T-cell (primary cell): ENCODE measurements at regions not wholly inside any gene's neighbourhood (a gene's known extent, or its start where the extent isn't known, plus 50 kb on each side); places are given as distances from the start of the nearest gene placed in this dataset.

Source experiments
- ATAC-seq, 4 experiments: fragments of 200-7000 bp in 3 of 4; fragments of 150-1000 bp in 1 of 4; cut with Tn5 transposase; replicated peaks in 1 of 4; 1 replicate in 3 of 4; 2 replicates in 1 of 4; pipeline ENCODE4 v1.10.0; 2021; ENCODE audit warnings: moderate library complexity in 3 of 4, mild to moderate bottlenecking in 2 of 4, moderate number of reproducible peaks in 1 of 4
- CTCF ChIA-PET, 2 donors: fragments of 300-600 bp; sonication (Branson Sonifier 250); formaldehyde crosslinking; loops; one replicate each; lab custom pipeline; 2022; ENCODE audit warnings: antibody characterized with exemption in 2 of 2; lab: Charles Lee
- POLR2A ChIA-PET, 2 donors: fragments of 300-600 bp; sonication (Branson Sonifier 250); formaldehyde crosslinking; loops; one replicate each; lab custom pipeline; 2022; ENCODE audit warnings: antibody characterized with exemption in 2 of 2; lab: Charles Lee
- DNase-seq, 35 experiments: peaks; one replicate each; pipeline versions ENCODE4 v3.0.0 to v3.0.0-alpha.2; 2013 to 2023
- H3K27ac ChIP-seq: one replicate; pipeline ENCODE4 v1.5.1; 2013; ENCODE audit warnings: low read length
- H3K27me3 ChIP-seq, 2 experiments: replicated peaks in 1 of 2; 1 replicate in 1 of 2; 2 replicates in 1 of 2; pipeline versions ENCODE4 v1.6.1 to v1.7.0; 2013; ENCODE audit warnings: low read length in 1 of 2, mixed read lengths in 1 of 2; ENCODE audit not compliant: control insufficient read depth in 2 of 2, insufficient read depth in 2 of 2; ENCODE audit errors: extremely low read depth in 1 of 2
- H3K36me3 ChIP-seq, 2 donors: 1 replicate in 1 of 2; 2 replicates in 1 of 2; pipeline versions ENCODE4 v1.6.1 to v1.7.0; 2013; ENCODE audit warnings: low read length in 1 of 2; ENCODE audit not compliant: control insufficient read depth in 2 of 2, insufficient read depth in 1 of 2; ENCODE audit errors: extremely low read depth in 1 of 2
- H3K4me1 ChIP-seq, 2 experiments: 1 replicate in 1 of 2; 2 replicates in 1 of 2; pipeline versions ENCODE4 v1.6.1 to v1.7.0; 2013; ENCODE audit warnings: low read length in 2 of 2, mixed read lengths in 1 of 2; ENCODE audit not compliant: insufficient read depth in 2 of 2, control insufficient read depth in 1 of 2; ENCODE audit errors: extremely low read depth in 1 of 2
- H3K4me3 ChIP-seq, 2 donors: 1 replicate in 1 of 2; 2 replicates in 1 of 2; pipeline versions ENCODE4 v1.5.1 to v1.7.0; 2013; ENCODE audit warnings: mild to moderate bottlenecking in 2 of 2, low read length in 1 of 2, moderate library complexity in 1 of 2; ENCODE audit not compliant: control insufficient read depth in 1 of 2; ENCODE audit errors: extremely low read depth in 1 of 2
- H3K9me3 ChIP-seq: 2 replicates; pipeline ENCODE4 v1.7.0; 2013
- H3K27ac Mint-ChIP-seq, 2 donors: one replicate each; pipeline ENCODE4 v1.8.0; 2020 to 2021; ENCODE audit warnings: mild to moderate bottlenecking in 2 of 2, mixed read lengths in 2 of 2
- H3K27me3 Mint-ChIP-seq, 2 donors: one replicate each; pipeline ENCODE4 v1.8.0; 2021 to 2022; ENCODE audit warnings: mixed read lengths in 2 of 2
- H3K36me3 Mint-ChIP-seq: one replicate; pipeline ENCODE4 v1.8.0; 2021; ENCODE audit warnings: mixed read lengths
- H3K4me1 Mint-ChIP-seq, 3 donors: one replicate each; pipeline ENCODE4 v1.8.0; 2020 to 2022; ENCODE audit warnings: mixed read lengths in 3 of 3, mild to moderate bottlenecking in 1 of 3
- H3K4me3 Mint-ChIP-seq, 3 donors: one replicate each; pipeline ENCODE4 v1.8.0; 2020 to 2022; ENCODE audit warnings: mild to moderate bottlenecking in 3 of 3, mixed read lengths in 3 of 3, moderate library complexity in 3 of 3
- H3K9me3 Mint-ChIP-seq, 3 donors: one replicate each; pipeline ENCODE4 v1.8.0; 2020 to 2022; ENCODE audit warnings: mixed read lengths in 3 of 3
- WGBS: methylation state at CpG from one replicate; pipeline ENCODE4 v1.1.5; 2013; ENCODE audit warnings: missing lambda C conversion rate; ENCODE audit not compliant: insufficient coverage; 5-methylcytosine and 5-hydroxymethylcytosine counted together

DNA sequence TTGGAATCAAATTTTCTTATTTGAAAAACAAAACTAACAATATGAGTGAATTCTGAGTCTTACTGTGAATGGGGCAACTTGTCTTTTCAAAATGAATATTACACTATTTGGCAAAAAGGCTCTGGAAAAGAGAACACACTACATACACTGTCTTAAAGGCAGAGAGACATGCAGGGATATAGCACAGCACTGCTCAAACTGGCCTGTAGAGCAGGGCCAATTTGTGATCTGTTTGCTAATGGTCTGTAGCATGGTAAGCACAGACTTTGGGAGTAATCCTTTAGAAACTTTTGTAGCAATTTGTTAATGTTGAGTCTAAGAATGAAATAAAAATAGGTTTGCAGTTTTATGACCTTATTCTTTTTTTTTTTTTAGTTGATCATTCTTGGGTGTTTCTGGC, 679.8 kb upstream of the SGO1 start:
- ATAC-seq (no peak), DNase-seq (no peak)
- no peak overlapping the region for H3K27ac Mint-ChIP-seq
- H3K4me3 Mint-ChIP-seq = no peak overlapping the region
- ChIA-PET POLR2A (no interaction called here), CTCF (no interaction called here)
- H3K9me3 Mint-ChIP-seq = peaks cover 16 to 31% (median 22%) of the 10 kb centered on the region in 3 donors
- no peaks in the 10 kb centered on the region for H3K36me3 Mint-ChIP-seq
- no peaks in the 10 kb centered on the region for H3K27me3 ChIP-seq
- H3K4me1 ChIP-seq = no peaks in the 10 kb centered on the region
- H3K27ac ChIP-seq = no peak overlapping the region
- no peaks in the 10 kb centered on the region for H3K27me3 Mint-ChIP-seq
- H3K4me1 Mint-ChIP-seq = no peaks in the 10 kb centered on the region
- no peaks in the 10 kb centered on the region for H3K36me3 ChIP-seq
- H3K4me3 ChIP-seq = no peak overlapping the region
- no peaks in the 10 kb centered on the region for H3K9me3 ChIP-seq

DNA sequence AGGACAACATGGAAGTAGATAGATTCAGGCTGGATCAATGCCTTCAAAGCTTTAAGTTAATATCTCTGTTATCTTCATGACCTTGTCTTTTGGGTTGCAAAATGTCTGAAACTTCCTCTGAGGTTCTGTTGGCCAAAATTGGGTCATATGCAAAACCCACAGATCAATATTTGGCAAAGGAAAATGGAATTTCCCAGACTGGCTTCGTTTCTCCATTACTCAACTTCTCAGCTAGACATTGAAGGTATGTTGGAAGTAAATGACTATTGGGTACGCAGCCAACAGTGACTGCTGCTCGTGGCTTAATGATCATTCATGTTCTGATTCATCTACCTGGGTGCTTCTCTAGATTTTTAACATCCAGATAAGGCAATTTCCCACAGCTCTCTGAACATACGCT, 675.4 kb upstream of the SGO1 start:
- H3K4me1 ChIP-seq = no peaks in the 10 kb centered on the region
- ATAC-seq = no peak
- H3K4me1 Mint-ChIP-seq = no peaks in the 10 kb centered on the region
- no peak overlapping the region for H3K27ac ChIP-seq
- H3K27me3 Mint-ChIP-seq = no peaks in the 10 kb centered on the region
- H3K9me3 ChIP-seq = no peaks in the 10 kb centered on the region
- no peak overlapping the region for H3K27ac Mint-ChIP-seq
- H3K4me3 ChIP-seq = no peak overlapping the region
- ChIA-PET POLR2A (no interaction called here), CTCF (no interaction called here)
- H3K36me3 ChIP-seq = no peaks in the 10 kb centered on the region
- H3K27me3 ChIP-seq = no peaks in the 10 kb centered on the region
- peaks cover 21 to 35% (median 26%) of the 10 kb centered on the region in 3 donors for H3K9me3 Mint-ChIP-seq
- DNase-seq = no peak
- no peak overlapping the region for H3K4me3 Mint-ChIP-seq
- H3K36me3 Mint-ChIP-seq = no peaks in the 10 kb centered on the region
- 57% methylated on average over 2 of the region's 4 CpGs for whole genome bisulfite sequencing

DNA sequence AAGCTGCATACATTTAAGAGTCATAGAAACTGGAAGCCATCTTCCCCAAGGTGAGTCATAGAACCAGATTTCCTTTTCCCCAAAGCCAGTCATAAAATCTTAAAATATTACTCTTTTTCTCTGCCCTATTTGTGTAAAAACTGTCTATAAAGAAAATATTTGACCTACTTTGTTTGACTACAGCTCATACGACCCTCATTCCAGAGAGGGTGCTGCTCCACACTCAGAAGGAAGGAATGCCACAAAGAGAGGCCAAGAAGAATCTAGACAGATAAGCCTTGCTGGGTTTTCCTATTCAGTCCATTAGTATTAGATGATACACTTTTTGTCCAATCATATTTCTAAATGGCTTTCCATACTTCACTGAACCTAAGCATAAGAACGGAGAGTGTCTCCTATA, 671.6 kb upstream of the SGO1 start:
- H3K27me3 ChIP-seq = no peaks in the 10 kb centered on the region
- Mint-ChIP-seq H3K36me3 (no peaks in the 10 kb centered on the region), H3K27me3 (no peaks in the 10 kb centered on the region), H3K9me3 (peaks cover 10 to 17% (median 16%) of the 10 kb centered on the region in 3 donors), H3K27ac (no peak overlapping the region), H3K4me3 (no peak overlapping the region), H3K4me1 (no peaks in the 10 kb centered on the region)
- ChIA-PET CTCF (no interaction called here), POLR2A (no interaction called here)
- no peak for DNase-seq
- no peak for ATAC-seq
- no peaks in the 10 kb centered on the region for H3K9me3 ChIP-seq
- WGBS = no CpG with 5 or more reads among the region's 2 CpGs
- H3K36me3 ChIP-seq = no peaks in the 10 kb centered on the region
- H3K4me3 ChIP-seq = no peak overlapping the region
- H3K4me1 ChIP-seq = no peaks in the 10 kb centered on the region
- no peak overlapping the region for H3K27ac ChIP-seq

DNA sequence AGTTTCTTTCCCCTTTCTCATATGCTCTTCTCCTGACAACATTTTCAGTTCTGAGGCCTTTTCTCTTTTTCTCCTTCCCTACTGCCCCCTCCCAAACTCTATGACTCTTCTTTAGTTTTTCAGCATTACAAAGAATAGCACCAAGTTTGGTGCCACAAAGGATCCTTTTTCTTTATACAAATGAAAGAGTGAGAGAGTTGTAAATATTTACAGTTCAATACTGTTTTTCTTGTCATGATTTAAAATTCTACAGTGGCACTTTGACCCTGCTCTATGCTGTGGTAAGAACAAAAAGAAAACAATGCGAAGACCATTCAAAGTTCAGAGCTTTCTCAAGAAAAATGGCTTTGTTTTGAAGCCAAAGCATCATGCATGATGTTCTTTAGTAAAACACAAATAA, 667.9 kb upstream of the SGO1 start:
- no peaks in the 10 kb centered on the region for H3K4me1 ChIP-seq
- H3K27me3 ChIP-seq = no peaks in the 10 kb centered on the region
- Mint-ChIP-seq H3K4me3 (no peak overlapping the region), H3K9me3 (peaks cover 11% of the 10 kb centered on the region in 3 donors), H3K27ac (no peak overlapping the region), H3K27me3 (no peaks in the 10 kb centered on the region), H3K36me3 (no peaks in the 10 kb centered on the region), H3K4me1 (no peaks in the 10 kb centered on the region)
- no peak overlapping the region for H3K4me3 ChIP-seq
- H3K36me3 ChIP-seq = no peaks in the 10 kb centered on the region
- no peaks in the 10 kb centered on the region for H3K9me3 ChIP-seq
- ChIA-PET CTCF (no interaction called here), POLR2A (no interaction called here)
- ATAC-seq (no peak), DNase-seq (no peak)
- H3K27ac ChIP-seq = no peak overlapping the region
- WGBS = 100% methylated on average over 1 of the region's 1 CpG

DNA sequence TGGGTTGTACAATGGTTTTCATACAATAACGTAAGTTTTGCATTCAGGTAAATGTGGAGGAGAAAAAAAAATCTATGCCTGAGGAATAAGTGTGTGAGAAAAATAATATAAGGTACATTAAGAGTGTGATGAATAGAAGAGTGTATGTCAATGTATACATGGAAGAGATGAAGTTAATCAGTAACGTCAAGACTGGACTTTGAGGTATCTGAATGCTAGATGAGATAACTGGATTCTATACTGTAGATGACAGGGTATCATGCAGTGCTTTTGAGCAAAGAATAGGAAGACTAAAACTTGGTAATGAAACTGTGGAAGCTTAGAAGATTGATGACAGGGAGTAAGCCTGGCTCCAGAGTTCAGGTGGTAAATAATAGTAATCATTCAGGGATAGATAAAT, 666.7 kb upstream of the SGO1 start:
- ChIA-PET CTCF (no interaction called here), POLR2A (no interaction called here)
- DNase-seq (no peak), ATAC-seq (no peak)
- Mint-ChIP-seq H3K4me1 (no peaks in the 10 kb centered on the region), H3K27me3 (no peaks in the 10 kb centered on the region), H3K27ac (no peak overlapping the region), H3K9me3 (peaks cover 10 to 12% (median 11%) of the 10 kb centered on the region in 3 donors), H3K4me3 (no peak overlapping the region), H3K36me3 (no peaks in the 10 kb centered on the region)
- H3K36me3 ChIP-seq = no peaks in the 10 kb centered on the region
- no peak overlapping the region for H3K4me3 ChIP-seq
- H3K9me3 ChIP-seq = no peaks in the 10 kb centered on the region
- no peaks in the 10 kb centered on the region for H3K27me3 ChIP-seq
- WGBS = 78% methylated on average over 2 of the region's 2 CpGs
- no peaks in the 10 kb centered on the region for H3K4me1 ChIP-seq
- no peak overlapping the region for H3K27ac ChIP-seq

GRCh38 chr3:20849975-20850374, 664.0 kb upstream of the SGO1 start:
- H3K9me3 Mint-ChIP-seq = peaks cover 10 to 15% (median 14%) of the 10 kb centered on the region in 3 donors
- DNase-seq (no peak), ATAC-seq (no peak)
- Histone ChIP-seq H3K4me1 (no peaks in the 10 kb centered on the region), H3K27me3 (no peaks in the 10 kb centered on the region), H3K36me3 (no peaks in the 10 kb centered on the region), H3K27ac (no peak overlapping the region), H3K9me3 (no peaks in the 10 kb centered on the region), H3K4me3 (no peak overlapping the region)
- no CpG with 5 or more reads among the region's 5 CpGs for WGBS
- H3K4me3 Mint-ChIP-seq = no peak overlapping the region
- no peaks in the 10 kb centered on the region for H3K36me3 Mint-ChIP-seq
- no peak overlapping the region for H3K27ac Mint-ChIP-seq
- H3K27me3 Mint-ChIP-seq = no peaks in the 10 kb centered on the region
- no peaks in the 10 kb centered on the region for H3K4me1 Mint-ChIP-seq
- POLR2A ChIA-PET = no interaction called here
- CTCF ChIA-PET = no interaction called here

GRCh38 chr3:20846832-20847231, 660.8 kb upstream of the SGO1 start:
- H3K4me1 ChIP-seq = no peaks in the 10 kb centered on the region
- no peak for DNase-seq
- H3K27me3 ChIP-seq = no peaks in the 10 kb centered on the region
- Mint-ChIP-seq H3K4me1 (no peaks in the 10 kb centered on the region), H3K36me3 (no peaks in the 10 kb centered on the region), H3K4me3 (no peak overlapping the region), H3K27me3 (no peaks in the 10 kb centered on the region), H3K27ac (no peak overlapping the region), H3K9me3 (peaks cover 21 to 24% (median 22%) of the 10 kb centered on the region in 3 donors)
- no peak overlapping the region for H3K4me3 ChIP-seq
- H3K9me3 ChIP-seq = no peaks in the 10 kb centered on the region
- no peaks in the 10 kb centered on the region for H3K36me3 ChIP-seq
- whole genome bisulfite sequencing = no CpG with 5 or more reads among the region's 3 CpGs
- ChIA-PET POLR2A (no interaction called here), CTCF (no interaction called here)
- no peak overlapping the region for H3K27ac ChIP-seq
- ATAC-seq = no peak
